ENCODE measurements at regions not wholly inside any gene's neighbourhood (a gene's known extent, or its start where the extent isn't known, plus 50 kb on each side); places are given as distances from the start of the nearest gene placed in this dataset.

- intact Hi-C loops (cut with DNase I; ENCODE audit: low total_unique reads): no loop called here
- WGBS, 2 donors: 50 to 57% methylated on average over 4 of the region's 4 CpGs
- no peak for TF ChIP-seq POLR2A (IDR thresholded peaks at IDR 0.05)
- TF ChIP-seq CTCF (IDR thresholded peaks at IDR 0.05): no peak
Observed at GRCh38 chr18:71116535-71116934, 827.7 kb downstream of the SOCS6 start.

GRCh38 chr18:71115261-71115660 is 826.4 kb downstream of the SOCS6 start:
- TF ChIP-seq CTCF (IDR thresholded peaks at IDR 0.05) (no peak), POLR2A (IDR thresholded peaks at IDR 0.05) (no peak)
- WGBS, 2 donors: 85 to 91% methylated on average over 8 of the region's 8 CpGs
- intact Hi-C loops (cut with DNase I; ENCODE audit: low total_unique reads): no loop called here
- no peak for DNase-seq (ENCODE audit: low spot score in 2 of 2)
- no peak overlapping the region for H3K4me3 ChIP-seq (ENCODE audit: low read depth, poor library complexity, severe bottlenecking)

More at GRCh38 chr18:71116535-71116934, 827.7 kb downstream of the SOCS6 start:
- DNase-seq (ENCODE audit: low spot score in 2 of 2): no peak
- H3K4me3 ChIP-seq (ENCODE audit: low read depth, poor library complexity, severe bottlenecking): no peak overlapping the region

DNA sequence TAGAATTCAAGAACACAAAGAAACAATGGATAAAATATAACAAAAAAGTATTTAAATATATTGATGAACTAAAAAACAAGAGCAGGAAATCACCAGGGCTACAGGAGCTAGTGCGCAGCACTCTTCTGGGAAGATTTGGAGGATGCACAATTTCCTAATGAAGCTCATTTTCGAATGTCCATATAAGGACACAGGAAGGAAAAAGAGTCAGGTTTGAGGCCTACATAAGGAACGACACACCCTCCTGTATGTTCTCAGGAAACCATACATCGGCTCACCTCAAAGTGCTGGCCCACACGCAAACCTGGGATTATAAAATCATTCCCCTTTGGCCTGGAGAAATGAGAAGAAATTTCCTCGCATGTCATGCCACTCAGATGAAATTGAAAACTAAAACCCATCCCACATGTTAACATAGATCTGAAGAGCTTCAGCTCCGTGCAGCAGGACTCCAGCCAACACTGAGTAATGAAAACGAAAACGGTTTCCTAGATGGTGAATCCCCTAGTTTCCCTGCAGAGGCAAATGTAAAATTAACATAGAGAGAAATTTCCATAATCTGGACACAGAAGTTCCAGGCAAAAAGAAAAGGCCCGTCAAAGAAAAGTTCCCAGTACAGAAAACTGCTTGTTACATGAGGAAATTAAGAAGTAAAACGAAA is 825.8 kb downstream of the SOCS6 start:
- H3K4me3 ChIP-seq (ENCODE audit: low read depth, poor library complexity, severe bottlenecking): no peak overlapping the region
- DNase-seq (ENCODE audit: low spot score in 2 of 2): no peak
- 74 to 79% methylated on average over 11 of the region's 11 CpGs for WGBS, 2 donors
- intact Hi-C loops (cut with DNase I; ENCODE audit: low total_unique reads): no loop called here
- TF ChIP-seq POLR2A (IDR thresholded peaks at IDR 0.05) (no peak), CTCF (IDR thresholded peaks at IDR 0.05) (no peak)

DNA sequence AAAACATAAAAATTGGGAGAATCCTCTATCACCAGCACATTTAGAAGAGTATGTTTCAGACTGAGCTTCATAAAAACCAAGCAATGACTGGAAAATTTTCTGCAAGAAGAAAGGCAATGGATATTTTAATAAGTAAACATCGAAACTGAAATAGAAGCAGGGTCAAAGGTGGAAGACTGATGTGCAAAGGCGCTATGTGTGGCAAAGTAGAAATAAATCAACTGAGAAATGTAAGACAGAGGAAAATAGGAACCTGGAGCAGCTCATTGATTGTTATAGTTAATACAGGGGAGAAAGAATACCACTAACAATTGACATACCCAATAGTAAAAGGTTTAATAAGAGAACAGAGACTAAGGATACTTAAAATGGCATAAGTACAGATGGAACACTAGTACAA is 818.4 kb downstream of the SOCS6 start:
- H3K4me3 ChIP-seq (ENCODE audit: low read depth, poor library complexity, severe bottlenecking): no peak overlapping the region
- no peak for DNase-seq (ENCODE audit: low spot score in 2 of 2)
- TF ChIP-seq POLR2A (IDR thresholded peaks at IDR 0.05): no peak
- no peak for TF ChIP-seq CTCF (IDR thresholded peaks at IDR 0.05)
- intact Hi-C loops (cut with DNase I; ENCODE audit: low total_unique reads): no loop called here
- 56 to 74% methylated on average over 2 of the region's 2 CpGs for WGBS, 2 donors

DNA sequence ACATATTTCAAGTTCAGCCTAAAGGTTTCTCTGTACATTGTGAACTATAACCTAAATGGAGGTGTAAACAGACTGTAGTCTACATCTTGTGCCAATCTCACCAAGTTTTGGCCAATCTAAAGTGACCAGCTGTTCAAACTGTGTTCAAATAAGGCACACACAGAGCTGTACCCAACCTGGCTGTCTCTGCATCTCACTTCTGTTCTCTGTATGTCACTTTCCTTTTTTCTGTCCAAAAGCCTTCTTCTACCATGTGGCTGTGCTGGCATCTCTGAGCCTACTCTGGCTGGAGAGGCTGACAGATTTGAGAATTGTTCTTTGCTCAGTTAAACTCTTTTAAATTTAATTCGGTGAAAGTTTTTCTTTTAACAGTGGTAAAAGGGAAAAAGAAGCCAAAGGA is 817.9 kb downstream of the SOCS6 start:
- WGBS, 2 donors: 38 to 43% methylated on average over 1 of the region's 1 CpG
- DNase-seq (ENCODE audit: low spot score in 2 of 2): no peak
- H3K4me3 ChIP-seq (ENCODE audit: low read depth, poor library complexity, severe bottlenecking): no peak overlapping the region
- intact Hi-C loops (cut with DNase I; ENCODE audit: low total_unique reads): no loop called here
- TF ChIP-seq POLR2A (IDR thresholded peaks at IDR 0.05): no peak
- no peak for TF ChIP-seq CTCF (IDR thresholded peaks at IDR 0.05)

GRCh38 chr18:71105994-71106546 is 817.2 kb downstream of the SOCS6 start:
- WGBS, 2 donors: 43 to 65% methylated on average over 4 of the region's 4 CpGs
- H3K4me3 ChIP-seq (ENCODE audit: low read depth, poor library complexity, severe bottlenecking): no peak overlapping the region
- TF ChIP-seq POLR2A (IDR thresholded peaks at IDR 0.05): no peak
- TF ChIP-seq CTCF (IDR thresholded peaks at IDR 0.05): no peak
- intact Hi-C loops (cut with DNase I; ENCODE audit: low total_unique reads): no loop called here
- DNase-seq (ENCODE audit: low spot score in 2 of 2): no peak
